Mucosa of descending colon (tissue), 3 donors: ENCODE measurements at regions not wholly inside any gene's neighbourhood (a gene's known extent, or its start where the extent isn't known, plus 50 kb on each side); places are given as distances from the start of the nearest gene placed in this dataset.
A peak's percentile ranks its signal among the peaks of the same experiment; 100 is the strongest.

ENCODE experiments used
- ATAC-seq: fragments of 200-7000 bp; cut with Tn5 transposase; one replicate; pipeline ENCODE4 v1.9.1; 2020; ENCODE audit warnings: mild to moderate bottlenecking, moderate library complexity
- DNase-seq, 3 donors: peaks; one replicate each; pipeline ENCODE4 v3.0.0-alpha.2; 2020
- H3K36me3 ChIP-seq: fragments of 200-600 bp; one replicate; pipeline ENCODE4 v1.8.0; 2021; ENCODE audit warnings: low read depth, mild to moderate bottlenecking
- H3K4me1 ChIP-seq: fragments of 200-600 bp; one replicate; pipeline ENCODE4 v1.8.0; 2021; ENCODE audit warnings: low read depth, mild to moderate bottlenecking
- H3K4me3 ChIP-seq: fragments of 200-600 bp; one replicate; pipeline ENCODE4 v1.8.0; 2021; ENCODE audit warnings: mild to moderate bottlenecking
- H3K9me3 ChIP-seq: fragments of 200-600 bp; one replicate; pipeline ENCODE4 v1.8.0; 2021; ENCODE audit warnings: mild to moderate bottlenecking
- CTCF ChIP-seq: fragments of 200-600 bp; IDR thresholded peaks from one replicate; pipeline ENCODE4 v1.8.0; 2022; ENCODE audit warnings: antibody characterized with exemption, mild to moderate bottlenecking
- intact Hi-C, 2 donors: fragments of 100-400 bp; cut with DNase I in 1 of 2; cut with micrococcal nuclease in 1 of 2; formaldehyde crosslinking; loops; one replicate each; pipeline versions ENCODE4 v1.11.0 to v1.11.1; 2022; cut with DNase I, micrococcal nuclease
- donor health status: DM: no; HTN: no; CAD: no; lungs with moderate emphysema.
- donor health status: DM: no; HTN: no; CAD: no.
- donor health status: DM: no; HTN: yes; CAD: no.

DNA sequence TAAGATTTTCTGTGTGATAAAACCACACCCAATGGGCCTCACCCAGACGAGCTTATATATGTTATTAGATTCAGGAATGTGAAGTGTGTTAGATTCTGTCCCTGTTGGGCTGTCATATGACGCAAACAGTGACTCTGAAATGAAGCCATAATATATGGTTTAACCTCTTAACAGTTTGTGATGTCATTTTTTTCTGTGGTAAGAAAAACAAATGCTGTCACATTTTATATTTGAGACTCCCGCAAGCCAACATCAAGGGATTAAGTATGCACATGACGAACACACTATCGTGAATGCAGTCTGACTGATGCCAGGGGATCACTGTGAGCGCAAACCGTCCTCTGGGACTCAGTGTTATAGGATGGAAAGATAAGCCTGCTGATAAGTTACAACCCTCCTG lies 321.7 kb downstream of the SH3GL2 start:
- peak; percentile 34 for ATAC-seq
- intact Hi-C loops, result no loop called here
- no peak for TF ChIP-seq CTCF
- peak in 1 of 3 donors; percentile 15 for DNase-seq
- H3K36me3 ChIP-seq, result no peaks in the 10 kb centered on the region
- no peak overlapping the region for H3K4me3 ChIP-seq
- H3K9me3 ChIP-seq, result no peaks in the 10 kb centered on the region
- no peaks in the 10 kb centered on the region for H3K4me1 ChIP-seq

- no peak for TF ChIP-seq CTCF
- ATAC-seq, result no peak
- intact Hi-C loops, result no loop called here
- DNase-seq, result peak in 2 of 3 donors; percentile 26 to 28
- no peaks in the 10 kb centered on the region for H3K4me1 ChIP-seq
- no peak overlapping the region for H3K4me3 ChIP-seq
- H3K36me3 ChIP-seq, result no peaks in the 10 kb centered on the region
- H3K9me3 ChIP-seq, result no peaks in the 10 kb centered on the region
Measured at GRCh38 chr9:17905366-17905765, 326.5 kb downstream of the SH3GL2 start.

DNA sequence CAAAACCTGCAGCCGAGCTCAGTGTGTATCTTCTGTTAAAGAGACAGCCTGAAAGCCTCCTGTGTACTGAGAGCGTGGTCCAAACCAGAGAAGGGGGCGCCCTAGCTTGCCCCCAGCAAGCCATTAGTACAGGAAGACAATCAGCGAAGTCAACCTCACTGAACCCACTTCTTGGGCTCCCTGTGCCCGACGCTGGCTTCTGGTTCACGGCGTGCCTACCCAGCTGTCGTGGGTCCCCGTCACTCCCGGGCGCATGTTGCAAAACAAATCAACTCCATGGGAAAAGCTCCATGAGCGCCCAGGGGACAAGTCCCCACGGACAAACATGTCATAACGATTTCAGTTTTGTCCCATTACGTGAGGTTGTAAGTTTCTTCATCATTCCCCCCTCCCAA lies 326.9 kb downstream of the SH3GL2 start:
- H3K4me3 ChIP-seq, result peak overlapping the region; percentile 39
- no peak for TF ChIP-seq CTCF
- ATAC-seq (peak; percentile 4), DNase-seq (peak in 2 of 3 donors; percentile 43 to 47)
- no peaks in the 10 kb centered on the region for H3K4me1 ChIP-seq
- H3K9me3 ChIP-seq, result no peaks in the 10 kb centered on the region
- no peaks in the 10 kb centered on the region for H3K36me3 ChIP-seq
- intact Hi-C loops, result no loop called here

GRCh38 chr9:17906176-17906840 lies 327.4 kb downstream of the SH3GL2 start:
- Histone ChIP-seq H3K36me3 (no peaks in the 10 kb centered on the region), H3K4me3 (peak overlapping the region; percentile 39), H3K4me1 (no peaks in the 10 kb centered on the region), H3K9me3 (no peaks in the 10 kb centered on the region)
- intact Hi-C loops, result no loop called here
- peak; percentile 79 for ATAC-seq
- TF ChIP-seq CTCF, result no peak
- peak; percentile 68 to 80 (median 77) for DNase-seq

GRCh38 chr9:17906841-17907778 lies 328.2 kb downstream of the SH3GL2 start:
- H3K4me3 ChIP-seq, result peak overlapping the region; percentile 39
- no peaks in the 10 kb centered on the region for H3K4me1 ChIP-seq
- peak; percentile 86 for ATAC-seq
- peak; percentile 69 to 76 (median 72) for DNase-seq
- no peaks in the 10 kb centered on the region for H3K9me3 ChIP-seq
- no peak for TF ChIP-seq CTCF
- intact Hi-C loops, result no loop called here
- no peaks in the 10 kb centered on the region for H3K36me3 ChIP-seq
